ENCODE measurements at regions not wholly inside any gene's neighbourhood (a gene's known extent, or its start where the extent isn't known, plus 50 kb on each side); places are given as distances from the start of the nearest gene placed in this dataset.
"Not testable (repeated sequence)": the region's sequence is repeated elsewhere in the genome, so short reads cannot be mapped to it uniquely, and the experiment has no call there.

GRCh38 chr4:164648151-164648848 is 105.6 kb upstream of the SMIM31 start:
- DNase-seq (ENCODE audit: extremely low read depth, low read depth), result no peak
- no peak for TF ChIP-seq CTCF (IDR thresholded peaks at IDR 0.05; ENCODE audit: low read depth, low read length)

- TF ChIP-seq CTCF (IDR thresholded peaks at IDR 0.05; ENCODE audit: low read depth, low read length), result no peak
- DNase-seq (ENCODE audit: extremely low read depth, low read depth), result no peak
Observed at GRCh38 chr4:164648849-164649212, 105.1 kb upstream of the SMIM31 start.

DNA sequence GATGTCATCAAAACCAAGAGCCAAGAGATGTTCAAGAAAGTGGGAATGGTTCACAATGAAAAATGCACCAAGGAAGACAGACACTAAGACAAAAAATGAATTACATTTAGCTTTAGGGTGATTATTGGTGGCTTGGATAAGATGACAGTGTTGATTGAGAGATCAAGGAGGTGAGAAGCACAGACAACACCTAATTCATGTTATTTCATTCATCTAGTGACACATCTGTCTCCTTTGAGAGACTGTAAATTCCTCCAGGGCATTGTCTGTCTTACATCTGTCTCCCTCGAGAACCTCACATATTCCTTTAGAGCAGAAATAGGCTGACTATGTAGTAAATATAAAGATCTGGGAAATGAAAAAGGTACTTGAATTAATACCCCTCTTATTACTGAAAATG is 94.2 kb upstream of the SMIM31 start:
- no peak for TF ChIP-seq CTCF (IDR thresholded peaks at IDR 0.05; ENCODE audit: low read depth, low read length)
- no peak for DNase-seq (ENCODE audit: extremely low read depth, low read depth)

DNA sequence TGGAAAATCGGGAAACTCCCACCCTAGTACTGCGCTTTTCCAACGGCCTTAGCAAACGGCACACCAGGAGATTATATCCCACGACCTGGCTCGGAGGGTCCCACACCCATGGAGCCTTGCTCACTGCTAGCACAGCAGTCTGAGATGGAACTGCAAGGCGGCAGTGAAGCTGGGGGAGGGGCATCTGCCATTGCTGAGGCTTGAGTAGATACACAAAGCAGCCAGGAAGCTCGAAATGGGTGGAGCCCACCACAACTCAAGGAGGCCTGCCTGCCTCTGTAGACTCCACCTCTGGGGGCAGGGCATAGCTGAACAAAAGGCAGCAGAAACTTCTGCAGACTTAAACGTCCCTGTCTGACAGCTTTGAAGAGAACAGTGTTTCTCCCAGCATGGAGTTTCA is 77.8 kb upstream of the SMIM31 start:
- not testable (repeated sequence) for DNase-seq (ENCODE audit: extremely low read depth, low read depth)

DNA sequence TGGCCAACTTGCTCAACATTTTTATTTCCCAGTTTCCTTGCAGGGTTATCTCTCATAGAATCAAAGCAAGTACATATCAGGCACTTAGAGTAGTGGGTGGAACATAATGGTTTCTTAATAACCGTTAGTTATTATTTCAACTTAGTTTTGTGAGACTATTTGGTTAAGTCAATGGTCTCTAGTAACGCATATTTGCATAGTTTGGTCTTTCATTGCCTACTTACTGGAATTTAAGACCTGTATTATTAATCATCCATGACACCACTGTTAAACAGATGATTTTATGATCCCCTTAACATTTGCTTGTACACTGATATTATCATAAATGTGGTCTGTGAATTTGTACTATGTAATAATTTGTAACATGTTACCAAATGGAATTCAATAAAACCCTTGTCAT is 70.9 kb upstream of the SMIM31 start:
- DNase-seq (ENCODE audit: extremely low read depth, low read depth), result no peak
- TF ChIP-seq CTCF (IDR thresholded peaks at IDR 0.05; ENCODE audit: low read depth, low read length), result no peak

DNA sequence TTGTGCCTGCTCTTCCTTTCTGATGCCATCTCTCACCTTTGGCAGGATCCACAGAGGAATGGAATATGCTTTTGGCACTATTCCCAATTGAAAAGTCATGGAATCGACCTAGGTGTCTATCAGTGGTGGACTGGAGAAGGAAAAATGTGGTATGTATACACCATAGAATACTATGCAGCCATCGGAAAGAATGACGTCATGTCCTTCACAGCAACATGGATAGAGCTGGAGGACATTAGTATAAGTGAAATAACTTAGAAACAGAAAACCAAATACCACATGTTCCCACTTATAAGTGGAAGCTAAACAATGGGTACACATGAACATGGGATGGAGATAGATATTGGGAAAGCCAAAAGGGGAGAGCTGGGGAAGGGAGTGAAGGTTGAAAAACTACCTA is 58.3 kb upstream of the SMIM31 start:
- no peak for DNase-seq (ENCODE audit: extremely low read depth, low read depth)
- no peak for TF ChIP-seq CTCF (IDR thresholded peaks at IDR 0.05; ENCODE audit: low read depth, low read length)

DNA sequence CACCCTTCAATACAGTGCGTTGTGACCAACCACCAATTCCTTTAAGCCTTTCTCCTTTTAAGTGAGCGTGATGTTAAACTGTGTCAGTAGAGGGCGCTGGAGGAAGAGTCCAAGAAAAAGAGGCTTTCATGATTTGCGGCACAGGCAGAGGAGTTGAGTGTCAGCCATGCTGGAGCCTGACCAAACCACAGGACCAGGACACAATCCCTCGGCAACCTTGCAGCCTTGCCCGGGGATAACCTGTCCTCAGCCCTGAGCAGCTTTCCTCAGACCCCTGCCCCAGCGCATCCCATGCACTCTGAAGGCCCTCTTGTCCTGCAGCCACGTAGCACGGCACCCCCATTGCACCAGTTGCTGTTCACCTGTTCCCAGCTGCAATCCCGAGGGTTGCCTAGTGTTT is 53.5 kb upstream of the SMIM31 start:
- DNase-seq (ENCODE audit: extremely low read depth, low read depth), result no peak
- TF ChIP-seq CTCF (IDR thresholded peaks at IDR 0.05; ENCODE audit: low read depth, low read length), result no peak

GRCh38 chr4:164701665-164702064 is 52.3 kb upstream of the SMIM31 start:
- no peak for DNase-seq (ENCODE audit: extremely low read depth, low read depth)
- no peak for TF ChIP-seq CTCF (IDR thresholded peaks at IDR 0.05; ENCODE audit: low read depth, low read length)

Data from AG09319 (cell line).